C4-2B (cell line): ENCODE measurements at regions not wholly inside any gene's neighbourhood (a gene's known extent, or its start where the extent isn't known, plus 50 kb on each side); places are given as distances from the start of the nearest gene placed in this dataset.

Experiments
- ZFX ChIP-seq: fragments of 450-650 bp; IDR thresholded peaks from 2 replicates; pipeline ENCODE4 v1.6.1; 2017
- TF ChIP-seq, protein P1 (sequence below): fragments of 450-650 bp; conservative IDR thresholded peaks from 2 replicates; pipeline ENCODE4 v1.5.1; 2017; ENCODE audit warnings: mild to moderate bottlenecking

DNA sequence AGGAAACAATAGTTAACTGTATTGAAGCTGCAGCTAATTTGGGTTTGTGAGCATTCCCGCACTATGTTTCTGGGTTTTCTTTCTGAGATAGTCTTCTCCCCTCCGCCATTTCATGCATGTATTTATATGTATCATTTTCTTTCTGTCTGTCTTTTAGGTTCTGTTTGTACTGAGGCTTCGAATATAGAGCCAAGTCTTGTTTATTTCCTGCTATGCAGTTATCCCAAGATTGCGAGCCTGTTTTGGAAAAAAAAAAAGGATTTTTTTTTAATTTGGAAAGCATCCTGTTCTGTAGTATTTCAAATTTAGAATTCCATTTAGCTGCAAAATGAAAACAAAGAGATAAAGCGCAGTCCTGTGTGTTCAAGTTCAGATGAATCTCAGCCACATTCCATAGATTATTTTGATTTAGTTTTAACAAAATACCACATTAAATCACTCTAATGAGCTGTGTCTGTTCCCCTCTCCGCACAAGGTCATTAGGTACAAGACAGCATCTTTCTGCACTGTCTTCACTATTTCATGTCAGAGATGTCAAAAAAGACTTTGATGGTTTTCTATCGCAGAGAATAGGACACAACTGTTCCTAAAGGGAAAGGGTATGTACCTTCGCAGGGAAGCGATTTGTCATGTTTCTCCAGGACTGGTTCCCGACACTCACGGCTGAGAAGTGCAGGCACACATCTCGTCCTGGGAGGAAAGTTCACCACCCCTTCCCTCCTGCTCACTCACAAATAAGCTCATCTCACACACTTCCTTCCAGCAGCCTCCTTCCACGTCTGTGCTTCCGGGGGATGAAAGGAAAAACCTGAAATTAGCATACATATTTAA is 443.4 kb downstream of the ZNF516 start:
- TF ChIP-seq, protein P1, sequence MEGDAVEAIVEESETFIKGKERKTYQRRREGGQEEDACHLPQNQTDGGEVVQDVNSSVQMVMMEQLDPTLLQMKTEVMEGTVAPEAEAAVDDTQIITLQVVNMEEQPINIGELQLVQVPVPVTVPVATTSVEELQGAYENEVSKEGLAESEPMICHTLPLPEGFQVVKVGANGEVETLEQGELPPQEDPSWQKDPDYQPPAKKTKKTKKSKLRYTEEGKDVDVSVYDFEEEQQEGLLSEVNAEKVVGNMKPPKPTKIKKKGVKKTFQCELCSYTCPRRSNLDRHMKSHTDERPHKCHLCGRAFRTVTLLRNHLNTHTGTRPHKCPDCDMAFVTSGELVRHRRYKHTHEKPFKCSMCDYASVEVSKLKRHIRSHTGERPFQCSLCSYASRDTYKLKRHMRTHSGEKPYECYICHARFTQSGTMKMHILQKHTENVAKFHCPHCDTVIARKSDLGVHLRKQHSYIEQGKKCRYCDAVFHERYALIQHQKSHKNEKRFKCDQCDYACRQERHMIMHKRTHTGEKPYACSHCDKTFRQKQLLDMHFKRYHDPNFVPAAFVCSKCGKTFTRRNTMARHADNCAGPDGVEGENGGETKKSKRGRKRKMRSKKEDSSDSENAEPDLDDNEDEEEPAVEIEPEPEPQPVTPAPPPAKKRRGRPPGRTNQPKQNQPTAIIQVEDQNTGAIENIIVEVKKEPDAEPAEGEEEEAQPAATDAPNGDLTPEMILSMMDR, result no peak
- no peak for TF ChIP-seq ZFX
